ENCODE measurements at regions not wholly inside any gene's neighbourhood (a gene's known extent, or its start where the extent isn't known, plus 50 kb on each side); places are given as distances from the start of the nearest gene placed in this dataset.

DNA sequence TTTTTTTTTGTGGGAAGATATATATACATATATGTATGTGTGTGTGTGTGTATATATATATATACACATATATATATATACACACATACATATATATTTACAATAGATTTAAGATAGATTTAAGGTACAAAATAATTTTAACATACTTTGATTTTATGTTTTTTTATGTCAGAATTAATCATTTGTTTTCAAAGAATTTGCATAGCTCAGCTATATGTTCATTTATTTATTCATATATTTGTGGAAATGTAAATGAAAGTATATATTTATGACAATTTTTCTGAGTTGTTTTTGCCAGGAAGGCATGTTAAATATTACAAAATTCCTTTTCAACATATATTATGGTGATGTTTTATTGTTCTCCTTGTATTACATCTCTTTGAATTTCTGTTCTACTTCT, 887.4 kb upstream of the NOVA1 start:
- TF ChIP-seq, protein P1, sequence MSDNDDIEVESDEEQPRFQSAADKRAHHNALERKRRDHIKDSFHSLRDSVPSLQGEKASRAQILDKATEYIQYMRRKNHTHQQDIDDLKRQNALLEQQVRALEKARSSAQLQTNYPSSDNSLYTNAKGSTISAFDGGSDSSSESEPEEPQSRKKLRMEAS (IDR thresholded peaks at IDR 0.05), result no peak
- TF ChIP-seq, protein P2, sequence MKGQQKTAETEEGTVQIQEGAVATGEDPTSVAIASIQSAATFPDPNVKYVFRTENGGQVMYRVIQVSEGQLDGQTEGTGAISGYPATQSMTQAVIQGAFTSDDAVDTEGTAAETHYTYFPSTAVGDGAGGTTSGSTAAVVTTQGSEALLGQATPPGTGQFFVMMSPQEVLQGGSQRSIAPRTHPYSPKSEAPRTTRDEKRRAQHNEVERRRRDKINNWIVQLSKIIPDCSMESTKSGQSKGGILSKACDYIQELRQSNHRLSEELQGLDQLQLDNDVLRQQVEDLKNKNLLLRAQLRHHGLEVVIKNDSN (IDR thresholded peaks at IDR 0.05), result no peak
- TF ChIP-seq CREB1 (IDR thresholded peaks at IDR 0.05; ENCODE audit: low read depth), result no peak
- no peak for TF ChIP-seq EP300 (IDR thresholded peaks at IDR 0.05; ENCODE audit: borderline replicate concordance)
- TF ChIP-seq NFIC (IDR thresholded peaks at IDR 0.05), result no peak
- no peak for TF ChIP-seq CEBPB (IDR thresholded peaks at IDR 0.05)
- TF ChIP-seq ZBTB7A (IDR thresholded peaks at IDR 0.05; ENCODE audit: low read depth), result no peak
- no peak for TF ChIP-seq REST (IDR thresholded peaks at IDR 0.05; ENCODE audit: low read depth)
- TF ChIP-seq TCF12 (IDR thresholded peaks at IDR 0.05; ENCODE audit: low read depth), result no peak
- no peak for TF ChIP-seq RAD21 (IDR thresholded peaks at IDR 0.05; ENCODE audit: low read depth)
- no peak for TF ChIP-seq YY1 (IDR thresholded peaks at IDR 0.05; ENCODE audit: low read depth)
- no peak for TF ChIP-seq TAF1 (IDR thresholded peaks at IDR 0.05; ENCODE audit: low read depth)
- TF ChIP-seq TEAD4 (IDR thresholded peaks at IDR 0.05), result no peak
